Vagina (tissue), 2 donors: ENCODE measurements at regions not wholly inside any gene's neighbourhood (a gene's known extent, or its start where the extent isn't known, plus 50 kb on each side); places are given as distances from the start of the nearest gene placed in this dataset.

Experiments used
- DNase-seq, 2 donors: peaks; one replicate each; pipeline ENCODE4 v3.0.0-alpha.2; 2017; ENCODE audit errors: extremely low spot score in 2 of 2
- H3K27ac ChIP-seq: fragments of 200-600 bp; sonication (generic); one replicate; pipeline ENCODE4 v1.5.1; 2019
- H3K27me3 ChIP-seq: fragments of 200-600 bp; sonication (generic); one replicate; pipeline ENCODE4 v1.5.1; 2019
- H3K36me3 ChIP-seq, 2 donors: fragments of 200-600 bp; sonication (generic); one replicate each; pipeline ENCODE4 v1.5.1; 2017 to 2019
- H3K4me1 ChIP-seq: fragments of 200-600 bp; sonication (generic); one replicate; pipeline ENCODE4 v1.5.1; 2019
- H3K4me3 ChIP-seq, 2 donors: fragments of 200-600 bp; sonication (generic); 1 replicate in 1 of 2; 2 replicates in 1 of 2; pipeline ENCODE4 v1.5.1; 2016 to 2019
- H3K9me3 ChIP-seq: fragments of 200-600 bp; sonication (generic); one replicate; pipeline ENCODE4 v1.5.1; 2019
- POLR2A ChIP-seq, 2 donors: fragments of 450-650 bp; IDR thresholded peaks; one replicate each; pipeline ENCODE4 v1.6.1; 2017; ENCODE audit warnings: antibody characterized with exemption in 2 of 2, mild to moderate bottlenecking in 2 of 2, moderate library complexity in 2 of 2
- POLR2AphosphoS5 ChIP-seq, 2 donors: sonication (generic); formaldehyde crosslinking; IDR thresholded peaks; one replicate each; pipeline ENCODE4 v1.9.0; 2017; ENCODE audit warnings: antibody characterized with exemption in 2 of 2, mild to moderate bottlenecking in 2 of 2, low read depth in 1 of 2; ENCODE audit not compliant: insufficient read depth in 1 of 2
- intact Hi-C: fragments of 100-400 bp; cut with DNase I; formaldehyde crosslinking; loops from one replicate; pipeline ENCODE4 v1.15.1; 2023
- TF ChIP-seq, protein P1 (sequence below), 3 experiments: fragments of 450-650 bp in 2 of 3; fragments of 200-600 bp in 1 of 3; sonication (generic) in 1 of 3; IDR thresholded peaks; one replicate each; pipeline ENCODE4 v1.5.1; 2017 to 2019; ENCODE audit warnings: antibody characterized with exemption in 3 of 3, mild to moderate bottlenecking in 2 of 3, moderate library complexity in 2 of 3

GRCh38 chr21:16993416-16994038, 519.3 kb upstream of the CXADR start:
- no peaks in the 10 kb centered on the region for H3K4me1 ChIP-seq
- H3K4me3 ChIP-seq, result no peak overlapping the region
- H3K9me3 ChIP-seq, result no peaks in the 10 kb centered on the region
- H3K27ac ChIP-seq, result no peak overlapping the region
- TF ChIP-seq, protein P1, sequence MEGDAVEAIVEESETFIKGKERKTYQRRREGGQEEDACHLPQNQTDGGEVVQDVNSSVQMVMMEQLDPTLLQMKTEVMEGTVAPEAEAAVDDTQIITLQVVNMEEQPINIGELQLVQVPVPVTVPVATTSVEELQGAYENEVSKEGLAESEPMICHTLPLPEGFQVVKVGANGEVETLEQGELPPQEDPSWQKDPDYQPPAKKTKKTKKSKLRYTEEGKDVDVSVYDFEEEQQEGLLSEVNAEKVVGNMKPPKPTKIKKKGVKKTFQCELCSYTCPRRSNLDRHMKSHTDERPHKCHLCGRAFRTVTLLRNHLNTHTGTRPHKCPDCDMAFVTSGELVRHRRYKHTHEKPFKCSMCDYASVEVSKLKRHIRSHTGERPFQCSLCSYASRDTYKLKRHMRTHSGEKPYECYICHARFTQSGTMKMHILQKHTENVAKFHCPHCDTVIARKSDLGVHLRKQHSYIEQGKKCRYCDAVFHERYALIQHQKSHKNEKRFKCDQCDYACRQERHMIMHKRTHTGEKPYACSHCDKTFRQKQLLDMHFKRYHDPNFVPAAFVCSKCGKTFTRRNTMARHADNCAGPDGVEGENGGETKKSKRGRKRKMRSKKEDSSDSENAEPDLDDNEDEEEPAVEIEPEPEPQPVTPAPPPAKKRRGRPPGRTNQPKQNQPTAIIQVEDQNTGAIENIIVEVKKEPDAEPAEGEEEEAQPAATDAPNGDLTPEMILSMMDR (IDR thresholded peaks at IDR 0.05), result no peak
- TF ChIP-seq POLR2A (IDR thresholded peaks at IDR 0.05) (no peak), POLR2AphosphoS5 (IDR thresholded peaks at IDR 0.05; ENCODE audit: insufficient read depth in 1 of 2, low read depth in 1 of 2) (no peak)
- H3K27me3 ChIP-seq, result no peaks in the 10 kb centered on the region
- intact Hi-C loops, result no loop called here
- DNase-seq, result no peak
- no peaks in the 10 kb centered on the region for H3K36me3 ChIP-seq

- Histone ChIP-seq H3K9me3 (no peaks in the 10 kb centered on the region), H3K27me3 (no peaks in the 10 kb centered on the region), H3K27ac (peak overlapping the region; percentile 18), H3K4me1 (peaks cover 12% of the 10 kb centered on the region), H3K36me3 (no peaks in the 10 kb centered on the region), H3K4me3 (no peak overlapping the region)
- intact Hi-C loops, result no loop called here
- TF ChIP-seq POLR2A (IDR thresholded peaks at IDR 0.05), result no peak
- no peak for TF ChIP-seq POLR2AphosphoS5 (IDR thresholded peaks at IDR 0.05; ENCODE audit: insufficient read depth in 1 of 2, low read depth in 1 of 2)
- DNase-seq, result no peak
These were observed 510.1 kb upstream of the CXADR start for GRCh38 chr21:17002594-17003257.

- Histone ChIP-seq H3K27me3 (no peaks in the 10 kb centered on the region), H3K36me3 (no peaks in the 10 kb centered on the region), H3K4me1 (peaks cover 12% of the 10 kb centered on the region), H3K27ac (peak overlapping the region; percentile 18), H3K9me3 (no peaks in the 10 kb centered on the region), H3K4me3 (no peak overlapping the region)
- TF ChIP-seq POLR2AphosphoS5 (IDR thresholded peaks at IDR 0.05; ENCODE audit: insufficient read depth in 1 of 2, low read depth in 1 of 2), result no peak
- TF ChIP-seq, protein P1 (IDR thresholded peaks at IDR 0.05), result no peak
- TF ChIP-seq POLR2A (IDR thresholded peaks at IDR 0.05), result no peak
- DNase-seq, result no peak
- intact Hi-C loops, result no loop called here
These were observed 509.6 kb upstream of the CXADR start for GRCh38 chr21:17003258-17003615.

GRCh38 chr21:17003763-17004373, 509.0 kb upstream of the CXADR start:
- no peaks in the 10 kb centered on the region for H3K36me3 ChIP-seq
- H3K27me3 ChIP-seq, result no peaks in the 10 kb centered on the region
- H3K4me1 ChIP-seq, result peaks cover 12% of the 10 kb centered on the region
- DNase-seq, result no peak
- no peaks in the 10 kb centered on the region for H3K9me3 ChIP-seq
- intact Hi-C loops, result no loop called here
- H3K4me3 ChIP-seq, result peak overlapping the region in 1 of 2 donors; percentile 15
- TF ChIP-seq, protein P1 (IDR thresholded peaks at IDR 0.05), result no peak
- TF ChIP-seq POLR2AphosphoS5 (IDR thresholded peaks at IDR 0.05; ENCODE audit: insufficient read depth in 1 of 2, low read depth in 1 of 2) (no peak), POLR2A (IDR thresholded peaks at IDR 0.05) (no peak)
- H3K27ac ChIP-seq, result peak overlapping the region; percentile 18

DNA sequence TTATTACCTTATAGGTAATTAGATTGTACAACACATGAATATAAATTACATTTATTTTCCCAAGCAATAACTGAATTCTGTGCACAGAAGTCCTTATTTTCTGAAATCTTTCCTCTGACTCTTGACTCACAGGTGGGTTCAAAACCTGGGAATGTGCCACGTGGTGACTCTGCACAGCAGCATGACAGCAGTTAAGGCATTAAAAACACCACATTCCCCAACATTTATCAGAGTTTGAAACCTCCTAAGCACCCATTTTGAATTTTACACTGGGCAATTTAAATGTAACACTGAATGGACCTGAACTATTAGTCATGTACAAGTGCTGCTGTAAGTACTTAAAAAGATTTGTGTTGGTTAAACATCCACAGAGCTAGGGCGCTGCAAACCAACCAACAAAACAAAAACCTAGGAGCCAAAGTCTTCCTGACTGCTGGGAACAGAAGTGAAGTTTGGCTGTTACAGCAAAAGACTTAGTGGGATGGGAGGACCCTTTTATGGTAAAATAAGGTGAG, 480.6 kb upstream of the CXADR start:
- Histone ChIP-seq H3K36me3 (no peaks in the 10 kb centered on the region), H3K27ac (no peak overlapping the region), H3K4me3 (no peak overlapping the region), H3K9me3 (no peaks in the 10 kb centered on the region), H3K27me3 (no peaks in the 10 kb centered on the region), H3K4me1 (no peaks in the 10 kb centered on the region)
- DNase-seq, result no peak
- TF ChIP-seq POLR2A (IDR thresholded peaks at IDR 0.05), result no peak
- TF ChIP-seq POLR2AphosphoS5 (IDR thresholded peaks at IDR 0.05; ENCODE audit: insufficient read depth in 1 of 2, low read depth in 1 of 2), result no peak
- intact Hi-C loops, result no loop called here
